ENCODE measurements at regions not wholly inside any gene's neighbourhood (a gene's known extent, or its start where the extent isn't known, plus 50 kb on each side); places are given as distances from the start of the nearest gene placed in this dataset.

GRCh38 chrX:13471269-13471668, 98.1 kb upstream of the EGFL6 start:
- TF ChIP-seq CTCF (IDR thresholded peaks at IDR 0.05 in 2 of 3, conservative IDR thresholded peaks at IDR 0.05 in 1 of 3; ENCODE audit: borderline replicate concordance in 1 of 3, insufficient read depth in 1 of 3, low read depth in 2 of 3, low read length in 2 of 3) (no peak), POLR2A (IDR thresholded peaks at IDR 0.05; ENCODE audit: borderline replicate concordance, extremely low read depth, insufficient read depth, insufficient read length) (no peak), MAX (IDR thresholded peaks at IDR 0.05) (no peak), ATF3 (IDR thresholded peaks at IDR 0.05) (no peak), EZH2 (IDR thresholded peaks at IDR 0.05) (no peak), FOSL1 (IDR thresholded peaks at IDR 0.05; ENCODE audit: low read depth) (no peak), EGR1 (IDR thresholded peaks at IDR 0.05; ENCODE audit: low read depth) (no peak), SRF (IDR thresholded peaks at IDR 0.05; ENCODE audit: low read depth) (no peak), EZH2phosphoT487 (IDR thresholded peaks at IDR 0.05; ENCODE audit: borderline replicate concordance) (no peak), SIN3A (IDR thresholded peaks at IDR 0.05; ENCODE audit: low read depth) (no peak), RAD21 (IDR thresholded peaks at IDR 0.05; ENCODE audit: low read depth) (no peak)
